ENCODE measurements at regions not wholly inside any gene's neighbourhood (a gene's known extent, or its start where the extent isn't known, plus 50 kb on each side); places are given as distances from the start of the nearest gene placed in this dataset.
"Not testable (repeated sequence)": the region's sequence is repeated elsewhere in the genome, so short reads cannot be mapped to it uniquely, and the experiment has no call there.

DNA sequence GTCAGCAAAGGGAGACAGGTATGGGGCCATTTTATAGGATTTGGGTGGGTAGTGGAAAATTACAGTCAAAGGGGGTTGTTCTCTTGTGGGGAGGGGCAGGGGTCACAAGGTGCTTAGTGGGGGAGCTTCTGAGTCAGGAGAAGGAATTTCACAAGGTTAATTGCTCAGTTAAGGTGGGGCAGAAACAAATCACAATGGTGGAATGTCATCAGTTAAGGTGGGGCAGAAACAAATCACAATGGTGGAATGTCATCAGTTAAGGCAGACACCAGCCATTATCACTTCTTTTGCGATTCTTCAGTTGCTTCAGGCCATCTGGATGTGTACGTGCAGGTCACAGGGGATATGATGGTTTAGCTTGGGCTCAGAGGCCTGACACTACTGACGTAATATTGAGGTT, 1077.6 kb downstream of the DNAJB9 start:
- not testable (repeated sequence) for DNase-seq

DNA sequence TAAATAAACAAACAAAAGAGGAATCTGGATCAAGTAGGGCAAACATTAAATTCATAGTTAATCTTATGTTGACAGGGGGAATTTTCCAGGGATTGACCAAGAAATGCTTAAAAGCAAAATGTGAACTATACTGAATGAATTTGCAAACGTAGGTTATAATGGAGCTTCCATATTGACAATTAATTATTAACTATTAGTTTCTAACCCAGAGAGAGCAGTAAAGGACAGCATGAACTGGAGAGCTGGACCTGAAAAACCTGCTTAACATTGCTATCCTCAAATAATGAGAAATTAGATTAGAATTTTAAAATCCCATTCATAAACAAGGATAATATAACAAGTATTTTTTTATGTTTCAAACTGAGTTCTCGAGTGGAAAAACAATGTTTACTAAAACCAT, 1089.6 kb downstream of the DNAJB9 start:
- DNase-seq: no peak

DNA sequence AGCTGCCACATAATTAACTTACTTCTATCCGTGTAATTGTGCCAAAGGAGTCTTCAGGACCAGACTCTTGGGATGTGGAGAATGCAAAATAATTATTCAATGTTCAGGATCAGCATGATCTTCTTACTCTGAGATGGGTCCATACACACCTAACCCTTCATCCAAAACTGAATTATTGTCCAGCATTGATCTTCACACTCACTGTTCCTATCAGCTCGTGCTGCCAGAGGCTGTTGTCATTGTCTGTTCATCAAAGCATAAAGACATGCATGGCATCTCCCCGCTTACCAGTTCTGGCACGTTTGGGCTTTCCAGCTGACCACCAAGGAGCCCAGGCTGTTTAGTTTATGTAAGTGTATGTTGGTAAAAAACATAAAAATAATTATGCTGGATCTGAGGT, 1090.7 kb downstream of the DNAJB9 start:
- DNase-seq: no peak

DNA sequence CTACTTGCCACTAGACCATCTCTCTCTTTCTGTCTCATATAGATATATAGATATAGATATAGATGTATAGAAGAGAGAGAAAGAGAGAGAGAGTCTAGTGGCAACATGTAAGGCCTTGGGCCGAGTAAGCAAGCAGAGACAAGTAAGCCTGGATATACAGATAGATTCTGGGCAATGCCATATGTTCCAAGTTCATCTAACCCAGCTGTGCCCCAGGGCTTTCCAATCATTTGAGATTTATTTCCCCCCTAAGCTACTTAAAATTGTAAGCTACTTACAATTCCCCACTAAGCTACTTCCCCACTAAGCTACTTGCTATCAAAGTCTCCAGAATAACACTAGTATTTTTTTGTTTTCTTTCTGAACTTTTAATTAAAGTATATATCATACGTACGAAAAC, 1094.1 kb downstream of the DNAJB9 start:
- DNase-seq: no peak

DNA sequence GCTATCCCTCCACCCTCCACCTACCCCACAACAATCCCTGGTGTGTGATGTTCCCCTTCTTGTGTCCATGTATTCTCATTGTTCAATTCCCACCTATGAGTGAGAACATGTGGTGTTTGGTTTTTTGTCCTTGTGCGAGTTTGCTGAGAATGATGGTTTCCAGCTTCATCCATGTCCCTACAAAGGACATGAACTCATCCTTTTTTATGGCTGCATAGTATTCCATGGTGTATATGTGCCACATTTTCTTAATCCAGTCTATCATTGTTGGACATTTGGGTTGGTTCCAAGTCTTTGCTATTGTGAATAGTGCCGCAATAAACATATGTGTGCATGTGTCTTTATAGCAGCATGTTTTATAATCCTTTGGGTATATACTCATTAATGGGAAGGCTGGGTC, 1117.6 kb downstream of the DNAJB9 start:
- DNase-seq: not testable (repeated sequence)

DNA sequence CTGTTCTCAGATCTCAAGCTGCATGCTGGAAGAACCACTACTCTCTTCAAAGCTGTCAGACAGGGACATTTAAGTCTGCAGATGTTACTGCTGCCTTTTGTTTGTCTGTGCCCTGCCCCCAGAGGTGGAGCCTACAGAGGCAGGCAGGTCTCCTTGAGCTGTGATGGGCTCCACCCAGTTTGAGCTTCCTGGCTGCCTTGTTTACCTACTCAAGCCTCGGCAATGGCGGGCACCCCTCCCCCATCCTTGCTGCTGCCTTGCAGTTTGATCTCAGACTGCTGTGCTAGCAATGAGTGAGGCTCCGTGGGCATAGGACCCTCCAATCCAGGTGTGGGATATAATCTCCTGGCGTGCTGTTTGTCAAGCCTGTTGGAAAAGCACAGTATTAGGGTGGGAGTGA, 1122.9 kb downstream of the DNAJB9 start:
- not testable (repeated sequence) for DNase-seq

DNA sequence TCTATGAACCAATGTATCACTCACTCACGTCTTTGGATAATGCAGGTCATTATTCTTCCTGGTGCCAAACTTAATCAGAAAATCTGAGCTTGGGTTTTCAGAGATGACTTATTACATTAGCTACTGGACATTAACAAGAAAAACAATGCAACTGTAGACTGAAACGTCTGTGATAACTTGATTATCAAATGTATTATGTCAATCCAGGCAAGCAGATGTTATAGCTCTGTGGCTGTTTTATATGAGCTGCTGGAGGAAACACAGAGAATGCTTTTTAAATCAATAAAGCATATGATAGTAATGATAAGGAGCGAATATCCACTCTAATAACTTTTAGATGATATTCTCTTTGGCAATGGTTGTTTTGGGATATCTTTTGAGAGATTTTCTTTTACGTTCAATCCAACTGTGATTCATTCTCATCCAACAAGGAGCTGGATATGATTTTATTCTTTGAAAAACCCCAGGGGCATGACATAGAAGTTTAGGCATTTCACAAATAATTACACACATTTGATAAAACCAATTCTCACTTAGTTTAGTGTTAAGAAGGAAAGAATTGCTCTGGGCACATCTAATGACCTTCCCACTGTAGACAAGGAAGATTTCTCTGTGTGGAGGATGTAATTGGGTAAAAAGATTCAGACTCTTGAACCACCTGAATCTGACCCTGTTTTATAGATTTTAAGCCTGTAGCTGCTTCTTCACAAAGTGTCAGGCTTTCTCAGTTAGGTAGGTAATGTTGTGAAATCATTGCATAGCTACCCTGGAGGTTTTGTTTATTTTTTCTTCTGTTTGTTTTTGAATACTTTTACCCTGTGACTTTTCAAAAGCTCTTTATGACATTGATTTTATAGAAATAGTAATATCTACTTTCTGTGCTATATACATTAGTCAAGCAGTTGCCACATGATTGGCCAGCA, 1124.7 kb downstream of the DNAJB9 start:
- DNase-seq: no peak

DNA sequence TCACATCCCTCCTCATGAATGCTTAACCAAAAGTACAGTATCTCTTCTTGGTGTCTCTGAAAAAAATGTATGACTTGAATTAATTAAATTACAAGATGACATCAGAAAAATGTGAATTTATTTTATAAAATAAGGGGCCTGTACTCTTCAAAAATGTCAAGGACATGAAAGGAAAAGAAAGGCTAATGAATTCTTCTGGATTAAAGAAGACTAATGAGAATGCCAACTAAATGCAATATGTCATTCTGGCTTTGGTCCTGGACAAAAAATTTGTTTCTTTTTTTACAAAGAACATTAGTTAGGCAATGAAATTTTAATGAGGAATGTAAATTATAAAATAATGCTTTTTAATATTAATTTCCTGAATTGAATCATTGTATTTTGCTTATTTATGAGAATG, 1125.7 kb downstream of the DNAJB9 start:
- DNase-seq: no peak

DNA sequence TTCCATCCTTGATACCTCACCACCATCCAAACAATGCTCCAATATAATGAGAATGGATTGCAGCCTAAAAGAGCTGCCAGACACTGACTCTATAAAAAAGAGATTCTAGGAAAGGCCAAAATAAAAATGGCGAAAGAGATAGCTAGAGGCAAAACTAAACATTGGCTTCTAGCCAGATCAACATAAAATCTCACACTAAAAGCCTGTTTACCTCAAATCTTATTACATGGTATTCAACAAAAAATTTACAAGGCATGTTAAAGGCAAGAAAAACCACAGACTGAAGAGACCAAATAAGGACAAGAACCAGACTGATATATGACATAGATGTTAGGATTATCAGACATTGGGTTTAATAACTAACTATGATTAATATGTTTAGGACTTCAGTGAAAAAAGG, 1127.0 kb downstream of the DNAJB9 start:
- DNase-seq: no peak

DNA sequence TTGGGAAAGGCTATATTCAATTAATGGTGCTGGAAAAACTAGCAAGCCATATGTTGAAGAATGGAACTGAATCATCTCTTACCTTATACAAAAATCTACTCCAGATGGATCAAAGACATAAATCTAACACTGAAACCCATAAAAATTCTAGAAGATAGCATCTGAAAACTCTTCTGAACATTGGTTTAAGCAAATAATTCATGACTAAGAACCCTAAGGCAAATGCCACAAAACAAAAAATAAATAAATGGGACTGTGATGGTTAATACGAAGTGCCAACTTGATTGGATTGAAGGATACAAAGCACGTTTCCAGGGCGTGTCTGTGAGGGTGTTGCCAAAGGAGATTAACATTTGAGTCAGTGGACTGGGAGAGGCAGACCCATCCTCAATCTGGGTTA, 1130.0 kb downstream of the DNAJB9 start:
- no peak for DNase-seq

DNA sequence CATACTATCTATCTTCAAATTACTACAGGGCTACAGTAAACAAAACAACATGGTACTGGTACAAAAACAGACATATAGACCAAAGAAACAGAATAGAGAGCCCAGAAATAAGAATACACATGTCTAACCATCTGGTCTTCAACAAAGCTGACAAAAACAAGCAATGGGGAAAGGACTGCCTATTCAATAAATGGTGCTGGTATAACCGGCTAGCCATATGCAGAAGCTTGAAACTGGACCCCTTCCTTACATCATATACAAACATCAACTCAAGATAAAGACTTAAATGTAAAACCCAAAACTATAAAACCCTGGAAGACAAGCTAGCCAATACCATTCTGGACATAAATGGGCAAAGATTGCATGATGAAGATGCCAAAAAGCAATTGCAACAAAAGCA, 1143.7 kb downstream of the DNAJB9 start:
- DNase-seq: no peak

DNA sequence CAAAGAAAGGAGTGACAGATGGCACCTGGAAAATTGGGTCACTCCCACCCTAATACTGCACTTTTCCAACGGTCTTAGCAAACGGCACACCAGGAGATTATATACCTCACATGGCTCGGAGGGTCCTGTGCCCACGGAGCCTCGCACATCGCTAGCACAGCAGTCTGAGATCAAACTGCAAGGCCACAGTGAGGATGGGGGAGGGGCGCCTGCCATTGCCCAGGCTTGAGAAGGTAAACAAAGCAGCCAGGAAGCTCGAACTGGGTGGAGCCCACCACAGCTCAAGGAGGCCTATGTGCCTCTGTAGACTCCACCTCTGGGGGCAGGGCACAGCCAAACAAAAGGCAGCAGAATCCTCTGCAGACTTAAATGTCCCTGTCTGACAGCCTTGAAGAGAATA, 1149.7 kb downstream of the DNAJB9 start:
- DNase-seq: not testable (repeated sequence)

DNA sequence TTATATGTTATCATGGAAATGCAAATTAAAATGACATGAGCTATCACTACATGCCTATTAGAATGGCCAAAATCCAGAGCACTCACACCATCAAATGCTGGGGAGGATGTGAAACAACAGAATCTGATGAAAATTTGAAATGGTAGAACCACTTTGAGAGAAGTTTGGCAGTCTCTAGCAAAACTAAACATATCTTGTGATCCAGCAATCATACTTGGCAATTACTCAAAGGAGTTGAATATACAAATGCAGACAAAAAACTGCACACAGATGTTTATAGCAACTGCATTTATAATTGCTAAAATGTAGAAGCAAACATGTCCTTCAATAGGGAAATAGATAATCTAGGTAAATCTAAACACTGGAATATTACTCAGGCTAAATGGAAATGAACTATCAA, 1164.9 kb downstream of the DNAJB9 start:
- no peak for DNase-seq

DNA sequence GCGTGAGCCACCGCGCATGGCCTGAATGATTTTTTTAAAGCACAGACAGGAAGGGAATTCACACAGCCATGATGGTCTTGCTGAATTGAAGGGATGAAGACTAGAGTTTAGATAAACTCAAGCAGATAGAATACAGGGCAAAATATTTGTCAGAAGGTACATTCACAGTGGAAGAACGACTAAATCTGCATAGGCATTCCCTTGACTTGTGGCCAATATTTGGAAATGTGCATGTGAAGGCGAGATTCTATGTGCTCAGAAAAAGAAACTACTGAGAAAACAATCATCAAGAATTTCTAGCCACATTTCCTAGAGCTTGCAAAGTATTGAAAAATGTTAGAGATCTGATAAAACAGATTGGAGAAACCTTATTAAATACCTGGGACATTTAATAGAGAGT, 1166.2 kb downstream of the DNAJB9 start:
- DNase-seq: no peak

DNA sequence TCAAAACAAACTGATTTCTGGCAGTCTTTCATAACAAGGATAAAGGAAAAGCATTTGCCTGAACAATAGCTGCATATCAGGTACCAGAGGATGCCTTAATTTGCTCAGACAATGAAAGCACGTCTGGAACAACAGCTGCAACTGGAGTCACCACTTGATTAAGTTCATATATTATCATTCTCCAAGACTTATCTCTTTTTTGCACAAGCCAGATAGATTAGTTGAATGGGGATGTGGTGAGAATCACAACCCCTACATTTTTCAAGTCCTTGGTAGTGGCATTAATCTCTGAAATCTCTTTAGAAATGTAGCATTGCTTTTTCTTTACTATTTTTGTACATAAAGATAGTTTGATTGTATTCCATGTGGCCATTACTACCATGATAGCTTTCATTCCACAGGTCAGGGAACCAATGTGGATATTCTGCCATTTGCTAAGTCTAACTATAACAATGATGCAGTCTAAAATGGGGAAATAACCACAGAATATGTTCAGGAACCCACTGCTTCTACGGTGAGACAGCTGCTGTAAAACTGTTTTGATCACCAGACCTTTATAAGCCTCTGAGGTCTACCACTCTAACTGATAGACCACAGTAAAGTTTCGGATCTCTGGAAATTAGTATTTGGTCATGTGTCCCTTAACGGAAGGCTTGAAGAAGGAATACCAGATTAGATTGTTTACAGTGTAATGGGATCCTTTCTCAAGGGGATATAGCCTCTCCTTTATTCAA, 1176.2 kb downstream of the DNAJB9 start:
- DNase-seq: no peak

DNA sequence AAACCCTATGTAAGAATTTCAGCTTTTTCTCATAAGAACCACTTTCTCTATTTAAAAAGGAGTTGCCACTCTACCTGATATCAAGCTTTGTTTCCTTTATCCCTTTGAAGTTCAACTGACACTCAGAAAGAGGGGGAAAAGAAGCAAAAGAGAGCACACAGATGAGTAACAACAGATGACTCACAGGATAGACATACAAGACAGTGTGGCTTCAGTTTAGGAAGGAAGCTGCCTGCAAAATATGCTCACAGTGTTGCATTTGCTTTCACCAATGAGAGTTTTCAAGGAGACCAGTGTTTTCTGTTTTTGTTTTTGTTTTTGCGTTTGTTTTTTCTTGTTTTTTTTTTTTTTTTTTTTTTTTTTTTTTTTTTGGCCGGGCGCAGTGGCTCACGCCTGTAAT, 1181.6 kb downstream of the DNAJB9 start:
- DNase-seq: no peak

DNA sequence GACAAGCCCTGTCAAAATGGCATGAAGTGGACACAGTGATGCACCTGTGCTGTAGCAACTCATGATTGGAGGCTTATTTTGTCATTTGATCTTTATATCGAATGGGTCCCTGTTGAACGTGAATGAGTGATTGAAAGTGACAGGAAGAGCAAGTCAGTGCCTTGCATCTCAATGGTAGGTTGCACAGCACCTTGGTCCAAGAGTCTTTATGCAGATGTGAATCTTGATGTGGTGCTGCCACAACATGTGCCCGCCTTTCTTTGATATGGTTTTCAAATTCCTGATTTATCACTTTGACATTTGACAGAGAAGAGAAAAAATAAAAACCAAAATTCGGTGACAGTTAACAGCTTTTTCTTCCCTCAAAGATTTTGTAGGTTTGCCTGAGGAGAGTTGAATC, 1182.4 kb downstream of the DNAJB9 start:
- DNase-seq: no peak

DNA sequence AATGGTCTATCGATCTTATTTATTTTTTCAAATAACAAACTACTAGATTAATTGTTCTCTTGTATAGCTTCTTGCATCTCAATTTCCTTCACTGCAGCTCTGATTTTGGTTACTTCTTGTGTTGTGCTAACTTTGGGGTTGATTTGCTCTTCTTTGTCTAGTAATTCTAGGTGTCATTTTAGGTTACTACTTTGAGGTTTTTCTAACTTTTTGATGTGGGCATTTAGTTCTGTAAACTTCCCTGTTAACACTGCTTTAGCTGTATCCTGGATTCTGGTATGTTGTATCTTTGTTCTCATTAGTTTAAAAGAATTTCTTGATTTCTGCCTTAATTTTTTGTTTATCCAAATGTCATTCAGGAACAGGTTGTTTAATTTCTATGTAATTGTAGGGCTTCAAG, 1188.0 kb downstream of the DNAJB9 start:
- DNase-seq: no peak

DNA sequence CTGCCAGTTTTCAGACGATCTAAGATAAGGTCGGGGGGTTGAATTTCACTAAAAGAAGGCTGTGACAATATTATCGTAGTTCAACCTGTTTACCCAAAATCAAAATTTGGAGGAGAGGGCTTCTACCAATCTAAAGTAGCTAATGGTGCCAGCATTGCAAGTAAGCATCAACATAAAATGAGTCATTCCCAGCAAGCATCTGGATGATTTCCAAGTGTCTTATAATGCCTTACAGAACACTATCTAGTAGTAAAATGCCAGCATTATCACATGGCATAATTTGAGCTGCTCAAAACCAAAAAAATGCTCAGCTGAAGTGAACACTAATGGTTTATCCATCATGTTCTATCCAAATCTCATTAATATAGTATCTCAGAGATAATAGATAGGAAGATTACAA, 1193.9 kb downstream of the DNAJB9 start:
- no peak for DNase-seq

DNA sequence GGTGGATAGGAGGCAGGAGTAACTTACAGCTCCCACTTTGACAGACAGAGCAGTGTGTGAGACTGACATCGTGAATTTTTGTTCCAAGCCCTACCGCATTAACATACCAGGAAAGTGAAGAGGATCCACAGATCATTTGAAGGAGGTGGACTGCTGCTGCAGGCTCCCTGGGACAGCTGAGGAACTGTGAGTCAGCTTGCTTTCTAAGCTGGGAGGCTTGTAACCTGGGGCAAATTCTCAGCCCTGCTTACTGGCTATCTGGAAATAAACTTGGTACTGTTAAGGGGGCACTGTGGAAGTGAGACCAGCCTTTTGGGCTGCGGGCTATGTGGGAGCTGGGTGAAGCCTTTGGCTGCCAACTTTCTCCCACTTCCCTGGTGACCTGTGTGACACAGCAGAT, 1202.5 kb downstream of the DNAJB9 start:
- DNase-seq: no peak

DNA sequence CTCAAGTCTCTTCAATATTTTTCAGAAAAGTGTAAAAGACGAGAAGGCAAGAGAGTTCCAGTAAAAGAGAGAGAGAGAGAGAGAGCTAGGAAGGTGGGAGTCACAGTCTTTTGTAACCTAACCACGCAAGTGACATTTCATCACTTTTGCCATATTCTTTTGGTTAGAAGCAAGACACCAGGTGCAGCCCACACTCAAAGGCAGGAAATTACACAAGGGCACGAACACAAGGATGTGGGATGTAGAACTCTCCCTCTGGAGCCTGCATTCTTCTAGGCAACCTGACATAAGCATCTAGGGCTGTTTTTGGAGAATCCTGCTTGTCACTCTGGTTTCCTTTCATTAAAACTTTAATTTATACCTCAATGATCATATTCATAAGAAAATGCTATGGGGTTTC, 1213.1 kb downstream of the DNAJB9 start:
- DNase-seq: no peak

DNA sequence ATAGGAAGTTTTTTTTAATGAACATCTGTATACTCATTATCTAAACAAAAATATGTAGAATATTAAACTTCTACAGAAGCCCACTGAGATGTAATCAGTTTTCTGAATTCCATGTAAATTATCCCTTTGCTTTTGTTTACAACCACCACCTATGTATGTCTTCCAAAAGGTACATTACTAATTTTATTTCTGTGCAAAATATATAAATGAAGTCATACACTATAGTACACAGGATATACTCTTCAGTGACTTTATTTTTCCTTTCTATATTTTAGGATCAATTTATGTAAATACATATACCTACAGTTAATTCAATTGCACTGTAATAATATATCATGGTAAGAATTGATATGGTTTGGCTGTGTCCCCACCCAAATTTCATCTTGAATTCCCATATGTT, 1236.9 kb downstream of the DNAJB9 start:
- no peak for DNase-seq

DNA sequence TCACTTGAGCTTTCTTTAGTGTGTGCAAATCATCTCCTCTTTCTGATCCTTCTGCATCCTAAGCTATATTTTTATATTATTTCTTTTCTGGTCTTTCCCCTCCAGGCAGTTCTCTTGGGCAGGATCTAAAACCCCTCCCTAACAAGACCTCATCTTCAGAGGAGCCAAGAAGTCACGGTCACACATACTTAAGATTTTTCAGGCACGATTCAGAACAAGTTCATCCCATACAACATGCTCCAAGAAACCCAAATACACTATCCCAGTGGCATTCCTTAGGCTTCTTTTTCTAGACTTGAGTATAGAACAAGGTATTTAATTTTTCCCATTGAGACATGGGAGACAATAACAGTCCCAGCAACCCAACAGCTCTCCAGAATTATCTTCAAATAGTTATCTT, 1251.5 kb downstream of the DNAJB9 start:
- no peak for DNase-seq

DNA sequence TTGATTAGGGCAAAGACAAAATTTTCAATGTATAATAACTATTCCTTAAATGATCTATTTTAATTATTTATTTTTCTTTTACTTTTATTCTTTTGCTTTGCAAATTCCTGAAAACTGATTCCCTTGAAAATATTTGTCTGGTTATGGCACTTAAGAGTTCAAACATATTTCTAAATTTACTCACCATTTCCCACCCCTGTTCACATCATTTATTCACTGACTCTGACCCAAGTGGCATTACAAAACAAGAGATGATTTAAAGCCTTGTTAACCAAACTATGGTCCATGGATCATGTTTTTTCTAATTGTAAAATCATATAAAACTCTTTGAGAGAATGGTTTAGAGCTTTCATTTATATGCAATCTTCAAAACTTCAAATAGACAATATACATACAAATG, 1256.1 kb upstream of the LRRN3 start:
- DNase-seq: no peak

Data from inflammatory macrophage treated with lipopolysaccharide for 1 hour (primary cell).